ENCODE measurements at regions not wholly inside any gene's neighbourhood (a gene's known extent, or its start where the extent isn't known, plus 50 kb on each side); places are given as distances from the start of the nearest gene placed in this dataset.
"Not testable (repeated sequence)": the region's sequence is repeated elsewhere in the genome, so short reads cannot be mapped to it uniquely, and the experiment has no call there.

DNA sequence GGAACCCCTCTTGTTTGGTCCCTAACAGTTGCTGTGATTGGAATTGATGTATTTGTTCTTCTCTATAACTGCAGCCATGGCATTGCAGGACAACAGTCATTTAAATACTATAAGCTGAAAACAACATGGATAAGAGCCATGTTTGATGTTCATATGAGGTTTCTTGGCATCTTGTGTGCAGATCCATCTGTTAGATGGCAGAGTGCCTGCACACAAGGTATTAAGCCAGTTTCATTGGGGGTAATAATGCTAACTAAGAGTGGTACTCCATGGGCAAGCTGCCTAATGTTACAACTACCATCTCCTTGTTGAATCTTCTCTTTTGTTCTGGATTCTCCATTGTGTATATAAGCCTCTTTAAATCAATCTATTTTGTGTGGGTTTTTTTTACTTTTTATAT lies 206.0 kb upstream of the CHORDC1 start:
- Histone ChIP-seq H3K36me3 (no peaks in the 10 kb centered on the region), H3K27ac (no peak overlapping the region), H3K9me3 (no peaks in the 10 kb centered on the region), H3K4me3 (no peak overlapping the region), H3K27me3 (no peaks in the 10 kb centered on the region), H3K4me1 (ENCODE audit: insufficient read depth) (no peaks in the 10 kb centered on the region)
- DNase-seq: no peak
- intact Hi-C loops (cut with DNase I): no loop called here
- TF ChIP-seq EP300 (IDR thresholded peaks at IDR 0.05) (no peak), POLR2A (IDR thresholded peaks at IDR 0.05) (no peak)
- TF ChIP-seq, protein P1, sequence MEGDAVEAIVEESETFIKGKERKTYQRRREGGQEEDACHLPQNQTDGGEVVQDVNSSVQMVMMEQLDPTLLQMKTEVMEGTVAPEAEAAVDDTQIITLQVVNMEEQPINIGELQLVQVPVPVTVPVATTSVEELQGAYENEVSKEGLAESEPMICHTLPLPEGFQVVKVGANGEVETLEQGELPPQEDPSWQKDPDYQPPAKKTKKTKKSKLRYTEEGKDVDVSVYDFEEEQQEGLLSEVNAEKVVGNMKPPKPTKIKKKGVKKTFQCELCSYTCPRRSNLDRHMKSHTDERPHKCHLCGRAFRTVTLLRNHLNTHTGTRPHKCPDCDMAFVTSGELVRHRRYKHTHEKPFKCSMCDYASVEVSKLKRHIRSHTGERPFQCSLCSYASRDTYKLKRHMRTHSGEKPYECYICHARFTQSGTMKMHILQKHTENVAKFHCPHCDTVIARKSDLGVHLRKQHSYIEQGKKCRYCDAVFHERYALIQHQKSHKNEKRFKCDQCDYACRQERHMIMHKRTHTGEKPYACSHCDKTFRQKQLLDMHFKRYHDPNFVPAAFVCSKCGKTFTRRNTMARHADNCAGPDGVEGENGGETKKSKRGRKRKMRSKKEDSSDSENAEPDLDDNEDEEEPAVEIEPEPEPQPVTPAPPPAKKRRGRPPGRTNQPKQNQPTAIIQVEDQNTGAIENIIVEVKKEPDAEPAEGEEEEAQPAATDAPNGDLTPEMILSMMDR (IDR thresholded peaks at IDR 0.05): no peak

DNA sequence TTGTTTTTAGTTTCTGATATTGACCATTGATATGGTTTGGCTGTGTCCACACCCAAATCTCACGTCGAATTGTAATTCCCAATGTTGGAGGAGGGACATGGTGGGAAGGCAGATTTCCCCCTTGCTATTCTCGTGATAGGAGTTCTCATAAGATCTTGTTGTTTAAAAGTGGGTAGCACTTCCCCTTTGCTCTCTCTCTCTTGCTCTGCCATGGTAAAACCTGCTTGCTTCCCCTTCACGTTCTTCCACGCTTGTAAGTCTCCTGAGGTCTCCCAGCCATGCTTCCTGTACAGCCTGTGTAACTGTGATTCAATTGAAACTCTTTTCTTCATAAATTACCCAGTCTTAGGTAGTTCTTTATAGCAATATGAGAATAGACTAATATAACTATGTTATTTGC lies 203.6 kb upstream of the CHORDC1 start:
- no peak for DNase-seq
- H3K27ac ChIP-seq: no peak overlapping the region
- no peak for TF ChIP-seq POLR2A (IDR thresholded peaks at IDR 0.05)
- TF ChIP-seq, protein P1 (IDR thresholded peaks at IDR 0.05): no peak
- TF ChIP-seq EP300 (IDR thresholded peaks at IDR 0.05): no peak
- H3K9me3 ChIP-seq: no peaks in the 10 kb centered on the region
- no peaks in the 10 kb centered on the region for H3K36me3 ChIP-seq
- no peaks in the 10 kb centered on the region for H3K4me1 ChIP-seq (ENCODE audit: insufficient read depth)
- 91 to 96% (median 93%) methylated on average over 5 of the region's 5 CpGs for WGBS, 3 donors
- intact Hi-C loops (cut with DNase I): no loop called here
- H3K4me3 ChIP-seq: no peak overlapping the region
- no peaks in the 10 kb centered on the region for H3K27me3 ChIP-seq

DNA sequence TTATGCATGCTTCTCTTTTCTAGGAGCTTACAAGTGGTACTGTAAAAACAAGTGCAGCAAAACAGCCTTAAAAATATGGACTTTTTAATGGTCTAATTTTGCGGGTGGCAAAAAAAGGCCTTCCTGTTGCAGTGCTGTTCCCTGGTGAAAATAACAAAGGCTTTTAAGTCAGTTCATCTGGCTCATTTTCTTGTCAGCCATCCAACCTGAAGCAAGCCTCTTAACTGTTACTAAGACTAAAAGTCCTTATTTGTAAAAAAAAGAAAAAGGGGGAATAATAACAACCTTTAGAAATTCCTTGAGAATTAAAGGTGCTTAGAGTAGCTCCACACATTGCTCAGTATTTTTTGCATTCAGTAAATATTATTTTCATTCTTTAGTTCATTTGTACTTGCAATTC lies 200.5 kb upstream of the CHORDC1 start:
- Histone ChIP-seq H3K27ac (no peak overlapping the region), H3K27me3 (no peaks in the 10 kb centered on the region), H3K4me3 (no peak overlapping the region), H3K4me1 (ENCODE audit: insufficient read depth) (no peaks in the 10 kb centered on the region), H3K9me3 (no peaks in the 10 kb centered on the region), H3K36me3 (no peaks in the 10 kb centered on the region)
- no peak for TF ChIP-seq EP300 (IDR thresholded peaks at IDR 0.05)
- TF ChIP-seq, protein P1 (IDR thresholded peaks at IDR 0.05): no peak
- TF ChIP-seq POLR2A (IDR thresholded peaks at IDR 0.05): no peak
- intact Hi-C loops (cut with DNase I): no loop called here
- 1 to 15% (median 10%) methylated on average over 1 of the region's 1 CpG for WGBS, 3 donors
- no peak for DNase-seq

DNA sequence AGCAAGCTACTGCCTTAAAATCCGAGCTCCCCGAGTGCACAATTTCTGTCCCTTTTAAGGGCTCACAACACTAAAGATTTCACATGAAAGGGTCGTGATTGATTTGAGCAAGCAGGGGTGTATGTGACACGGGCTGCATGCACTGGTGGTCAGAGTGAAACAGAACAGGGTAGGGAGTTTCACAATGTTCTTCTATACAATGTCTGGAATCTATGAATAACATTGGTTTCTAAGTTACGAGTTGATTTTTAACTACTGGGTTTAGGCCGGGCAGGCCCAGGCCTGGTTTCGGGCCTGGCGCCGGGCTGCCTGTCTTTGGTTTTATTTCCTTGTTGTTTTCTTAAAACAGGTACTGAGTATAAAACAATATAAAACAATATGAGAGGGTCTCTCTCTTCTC lies 199.9 kb upstream of the CHORDC1 start:
- H3K27ac ChIP-seq; H3K9me3 ChIP-seq; H3K4me1 ChIP-seq (ENCODE audit: insufficient read depth); H3K27me3 ChIP-seq; H3K36me3 ChIP-seq; DNase-seq; H3K4me3 ChIP-seq; intact Hi-C loops (cut with DNase I): not testable (repeated sequence)
- WGBS, 3 donors: 70 to 73% (median 72%) methylated on average over 9 of the region's 9 CpGs

DNA sequence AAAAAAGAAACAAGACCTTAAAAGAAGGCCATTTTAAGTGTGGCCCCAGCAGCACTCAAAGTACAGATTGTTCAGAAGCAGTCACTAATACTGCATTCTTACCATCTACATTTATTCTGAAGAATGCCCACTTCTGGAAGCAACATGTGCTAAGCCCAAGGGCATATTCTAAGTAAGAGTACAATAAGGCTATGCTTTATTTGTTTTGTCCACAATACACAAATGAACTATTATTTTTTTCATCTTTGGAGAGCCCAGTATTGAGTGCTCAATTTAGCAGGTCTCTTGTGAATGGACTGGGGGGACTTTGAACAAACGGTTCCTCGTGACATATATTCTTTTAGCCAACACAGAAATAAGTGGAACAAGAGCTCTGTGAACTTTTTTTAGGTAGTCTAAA lies 191.4 kb upstream of the CHORDC1 start:
- Histone ChIP-seq H3K27me3 (no peaks in the 10 kb centered on the region), H3K9me3 (no peaks in the 10 kb centered on the region), H3K4me3 (no peak overlapping the region), H3K36me3 (no peaks in the 10 kb centered on the region), H3K4me1 (ENCODE audit: insufficient read depth) (no peaks in the 10 kb centered on the region), H3K27ac (no peak overlapping the region)
- WGBS, 3 donors: 76 to 90% (median 86%) methylated on average over 2 of the region's 2 CpGs
- intact Hi-C loops (cut with DNase I): no loop called here
- no peak for DNase-seq
- TF ChIP-seq, protein P1 (IDR thresholded peaks at IDR 0.05): no peak
- no peak for TF ChIP-seq POLR2A (IDR thresholded peaks at IDR 0.05)
- no peak for TF ChIP-seq EP300 (IDR thresholded peaks at IDR 0.05)

Data from ovary (tissue), 7 donors.